ENCODE measurements at regions not wholly inside any gene's neighbourhood (a gene's known extent, or its start where the extent isn't known, plus 50 kb on each side); places are given as distances from the start of the nearest gene placed in this dataset.

DNA sequence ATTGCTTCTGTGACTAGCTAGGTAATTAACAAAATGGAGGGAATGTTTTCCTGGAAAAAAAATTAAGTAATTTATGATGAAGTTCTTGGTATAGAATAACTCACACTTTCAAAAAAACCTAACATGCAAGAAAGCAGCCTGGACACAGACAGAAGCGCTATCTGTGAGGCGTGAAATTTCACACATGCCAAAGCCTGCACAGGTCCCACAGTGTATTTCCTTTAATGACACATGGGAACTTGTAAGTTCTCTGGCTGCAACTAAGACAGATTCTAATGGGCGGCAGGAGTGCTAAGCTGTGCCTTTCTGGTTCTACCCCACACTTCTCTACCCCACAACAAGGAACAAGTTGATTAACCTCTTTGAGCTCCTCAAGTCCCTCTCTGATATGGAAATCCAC lies 84.9 kb upstream of the NEO1 start:
- no peak overlapping the region for H2AFZ ChIP-seq (ENCODE audit: low read depth, low read length)

DNA sequence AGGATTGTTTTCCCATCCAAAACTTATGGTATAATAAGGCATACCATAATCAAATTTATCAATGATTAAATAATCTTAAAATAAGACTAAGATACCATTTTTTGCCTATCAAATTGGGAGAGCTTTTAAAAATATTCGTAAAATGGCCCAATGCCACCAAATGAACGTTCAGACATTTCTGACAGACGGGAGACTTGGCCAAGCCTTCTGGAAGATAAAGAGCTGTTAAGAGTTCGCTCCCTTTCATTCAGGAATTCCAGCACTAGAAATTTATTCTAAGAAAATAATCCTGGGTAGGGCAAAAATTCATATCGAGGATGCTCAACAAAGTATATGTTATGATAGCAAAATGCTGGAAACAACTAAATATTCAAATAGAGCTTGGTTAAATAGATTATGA lies 85.6 kb upstream of the NEO1 start:
- no peaks in the 10 kb centered on the region for H4K20me1 ChIP-seq (ENCODE audit: insufficient read depth, low read length)

More for the DNA sequence above, 84.9 kb upstream of the NEO1 start:
- H3K9me3 ChIP-seq (ENCODE audit: insufficient read depth, low read length) = no peaks in the 10 kb centered on the region
- H4K20me1 ChIP-seq (ENCODE audit: insufficient read depth, low read length) = no peaks in the 10 kb centered on the region
- peaks cover 36% of the 10 kb centered on the region for H3K27me3 ChIP-seq (ENCODE audit: low read depth, low read length)
- H3K9ac ChIP-seq (ENCODE audit: low read length) = no peak overlapping the region
- TF ChIP-seq, protein P1, sequence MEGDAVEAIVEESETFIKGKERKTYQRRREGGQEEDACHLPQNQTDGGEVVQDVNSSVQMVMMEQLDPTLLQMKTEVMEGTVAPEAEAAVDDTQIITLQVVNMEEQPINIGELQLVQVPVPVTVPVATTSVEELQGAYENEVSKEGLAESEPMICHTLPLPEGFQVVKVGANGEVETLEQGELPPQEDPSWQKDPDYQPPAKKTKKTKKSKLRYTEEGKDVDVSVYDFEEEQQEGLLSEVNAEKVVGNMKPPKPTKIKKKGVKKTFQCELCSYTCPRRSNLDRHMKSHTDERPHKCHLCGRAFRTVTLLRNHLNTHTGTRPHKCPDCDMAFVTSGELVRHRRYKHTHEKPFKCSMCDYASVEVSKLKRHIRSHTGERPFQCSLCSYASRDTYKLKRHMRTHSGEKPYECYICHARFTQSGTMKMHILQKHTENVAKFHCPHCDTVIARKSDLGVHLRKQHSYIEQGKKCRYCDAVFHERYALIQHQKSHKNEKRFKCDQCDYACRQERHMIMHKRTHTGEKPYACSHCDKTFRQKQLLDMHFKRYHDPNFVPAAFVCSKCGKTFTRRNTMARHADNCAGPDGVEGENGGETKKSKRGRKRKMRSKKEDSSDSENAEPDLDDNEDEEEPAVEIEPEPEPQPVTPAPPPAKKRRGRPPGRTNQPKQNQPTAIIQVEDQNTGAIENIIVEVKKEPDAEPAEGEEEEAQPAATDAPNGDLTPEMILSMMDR (IDR thresholded peaks at IDR 0.05; ENCODE audit: low read depth, low read length) = no peak
- no peak overlapping the region for H3K4me3 ChIP-seq (ENCODE audit: low read length)
- H3K4me1 ChIP-seq (ENCODE audit: low read length) = no peaks in the 10 kb centered on the region
- H3K4me2 ChIP-seq (ENCODE audit: low read length) = no peak overlapping the region
- no peaks in the 10 kb centered on the region for H3K36me3 ChIP-seq (replicated peaks; ENCODE audit: low read depth, low read length)
- no peaks in the 10 kb centered on the region for H3K79me2 ChIP-seq (ENCODE audit: low read length)
- no peak overlapping the region for H3K27ac ChIP-seq (ENCODE audit: low read length)

GRCh38 chr15:72965671-72966070 lies 86.6 kb upstream of the NEO1 start:
- Histone ChIP-seq H3K9me3 (ENCODE audit: insufficient read depth, low read length) (no peaks in the 10 kb centered on the region), H3K4me1 (ENCODE audit: low read length) (no peaks in the 10 kb centered on the region), H4K20me1 (ENCODE audit: insufficient read depth, low read length) (no peaks in the 10 kb centered on the region), H3K27me3 (ENCODE audit: low read depth, low read length) (peaks cover 20% of the 10 kb centered on the region), H3K4me3 (ENCODE audit: low read length) (no peak overlapping the region), H3K4me2 (ENCODE audit: low read length) (no peak overlapping the region), H3K79me2 (ENCODE audit: low read length) (no peaks in the 10 kb centered on the region), H3K36me3 (replicated peaks; ENCODE audit: low read depth, low read length) (no peaks in the 10 kb centered on the region), H3K9ac (ENCODE audit: low read length) (no peak overlapping the region), H2AFZ (ENCODE audit: low read depth, low read length) (no peak overlapping the region), H3K27ac (ENCODE audit: low read length) (no peak overlapping the region)
- TF ChIP-seq, protein P1 (IDR thresholded peaks at IDR 0.05; ENCODE audit: low read depth, low read length) = no peak
- no peak for TF ChIP-seq EZH2phosphoT487 (IDR thresholded peaks at IDR 0.05; ENCODE audit: low read depth)

More for the DNA sequence above, 85.6 kb upstream of the NEO1 start:
- TF ChIP-seq, protein P1 (IDR thresholded peaks at IDR 0.05; ENCODE audit: low read depth, low read length) = no peak
- no peak for TF ChIP-seq EZH2phosphoT487 (IDR thresholded peaks at IDR 0.05; ENCODE audit: low read depth)
- no peaks in the 10 kb centered on the region for H3K9me3 ChIP-seq (ENCODE audit: insufficient read depth, low read length)
- no peak overlapping the region for H3K4me3 ChIP-seq (ENCODE audit: low read length)
- H3K4me2 ChIP-seq (ENCODE audit: low read length) = no peak overlapping the region
- no peaks in the 10 kb centered on the region for H3K4me1 ChIP-seq (ENCODE audit: low read length)
- H3K27me3 ChIP-seq (ENCODE audit: low read depth, low read length) = peaks cover 29% of the 10 kb centered on the region
- H3K79me2 ChIP-seq (ENCODE audit: low read length) = no peaks in the 10 kb centered on the region
- H3K9ac ChIP-seq (ENCODE audit: low read length) = no peak overlapping the region
- H2AFZ ChIP-seq (ENCODE audit: low read depth, low read length) = no peak overlapping the region
- no peaks in the 10 kb centered on the region for H3K36me3 ChIP-seq (replicated peaks; ENCODE audit: low read depth, low read length)
- H3K27ac ChIP-seq (ENCODE audit: low read length) = no peak overlapping the region

DNA sequence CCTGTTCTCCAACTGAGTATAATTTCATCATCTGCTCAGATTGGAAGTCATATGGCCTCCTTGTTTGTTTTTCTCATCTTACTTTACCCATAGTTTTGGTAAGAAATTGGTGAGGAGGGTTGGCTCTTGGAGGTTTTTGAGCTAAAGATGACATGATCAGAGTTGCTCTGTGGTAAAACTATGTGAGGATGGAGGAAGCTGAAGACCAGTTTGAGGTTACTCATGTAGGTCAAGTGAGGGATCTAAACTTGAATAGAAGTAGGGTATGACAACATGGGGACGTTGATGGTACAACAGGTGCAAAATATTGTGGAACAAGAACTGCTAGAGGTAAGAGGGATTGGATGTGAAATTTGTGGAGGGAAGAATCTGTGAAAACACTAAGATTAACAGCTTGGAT lies 87.7 kb upstream of the NEO1 start:
- H3K27ac ChIP-seq (ENCODE audit: low read length) = no peak overlapping the region
- H3K9me3 ChIP-seq (ENCODE audit: insufficient read depth, low read length) = no peaks in the 10 kb centered on the region
- TF ChIP-seq, protein P1 (IDR thresholded peaks at IDR 0.05; ENCODE audit: low read depth, low read length) = no peak
- no peak for TF ChIP-seq EZH2phosphoT487 (IDR thresholded peaks at IDR 0.05; ENCODE audit: low read depth)
- H3K27me3 ChIP-seq (ENCODE audit: low read depth, low read length) = peaks cover 9% of the 10 kb centered on the region
- no peak overlapping the region for H2AFZ ChIP-seq (ENCODE audit: low read depth, low read length)
- H3K4me2 ChIP-seq (ENCODE audit: low read length) = no peak overlapping the region
- H4K20me1 ChIP-seq (ENCODE audit: insufficient read depth, low read length) = no peaks in the 10 kb centered on the region
- H3K79me2 ChIP-seq (ENCODE audit: low read length) = no peaks in the 10 kb centered on the region
- H3K9ac ChIP-seq (ENCODE audit: low read length) = no peak overlapping the region
- no peaks in the 10 kb centered on the region for H3K4me1 ChIP-seq (ENCODE audit: low read length)
- no peaks in the 10 kb centered on the region for H3K36me3 ChIP-seq (replicated peaks; ENCODE audit: low read depth, low read length)
- H3K4me3 ChIP-seq (ENCODE audit: low read length) = no peak overlapping the region
